ENCODE measurements at regions not wholly inside any gene's neighbourhood (a gene's known extent, or its start where the extent isn't known, plus 50 kb on each side); places are given as distances from the start of the nearest gene placed in this dataset.

- DNase-seq: no peak
These were observed 89.2 kb upstream of the COL5A2 start for GRCh38 chr2:189268763-189269162.

DNA sequence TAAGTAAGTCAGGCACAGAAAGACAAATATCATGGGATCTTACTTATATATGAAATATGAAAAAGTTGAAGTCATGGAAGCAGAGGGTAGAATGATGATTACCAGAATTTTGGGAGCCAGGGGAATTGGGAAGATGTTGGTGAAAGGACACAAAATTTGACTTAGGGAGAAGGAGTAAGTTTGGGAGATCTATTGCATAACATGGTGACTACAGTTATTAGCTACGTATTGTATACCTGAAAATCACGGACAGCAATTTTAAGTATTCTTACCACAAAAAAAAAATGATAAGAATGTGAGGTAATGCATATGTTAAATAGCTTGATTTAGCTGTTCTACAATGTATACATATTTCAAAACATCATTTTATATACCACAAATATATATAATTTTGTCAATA lies 94.2 kb upstream of the COL5A2 start:
- DNase-seq: no peak

DNA sequence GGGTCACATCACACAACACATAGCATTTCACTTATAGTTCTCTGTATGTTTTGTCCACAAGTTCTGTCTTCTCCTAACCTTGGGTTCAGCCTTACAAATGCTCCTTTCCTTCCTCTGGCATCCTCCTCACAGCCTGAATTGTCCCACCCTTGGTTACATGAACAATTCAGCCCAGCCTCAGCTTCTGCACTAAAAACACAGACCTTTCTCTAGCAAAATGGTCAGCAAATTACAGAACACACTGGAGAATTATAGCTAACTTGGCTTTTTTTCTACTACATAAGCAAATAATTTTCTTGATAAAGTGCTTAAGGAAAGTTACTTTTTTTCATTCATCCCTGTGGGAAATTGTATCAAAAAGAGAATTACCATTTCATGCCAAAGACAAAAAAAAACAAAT lies 94.8 kb upstream of the COL5A2 start:
- DNase-seq: no peak

DNA sequence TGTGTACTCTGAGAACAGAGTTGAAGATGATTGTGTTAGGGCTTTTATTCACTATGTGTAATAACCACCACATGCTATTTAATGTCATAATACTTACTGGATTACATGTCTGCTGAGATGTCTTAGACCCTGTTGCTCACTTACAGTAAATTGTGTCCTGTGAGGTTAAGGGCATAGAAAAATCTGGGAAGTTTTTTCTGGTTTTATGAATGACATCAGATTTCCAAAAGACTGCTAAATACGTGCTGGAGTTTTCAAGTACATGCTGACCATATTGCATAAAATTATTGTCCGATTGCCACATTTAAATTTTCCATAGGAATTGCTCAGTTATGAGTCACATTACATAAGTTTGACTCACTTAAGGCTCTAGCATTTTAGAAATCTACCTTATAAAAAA lies 96.7 kb upstream of the COL5A2 start:
- DNase-seq: no peak

DNA sequence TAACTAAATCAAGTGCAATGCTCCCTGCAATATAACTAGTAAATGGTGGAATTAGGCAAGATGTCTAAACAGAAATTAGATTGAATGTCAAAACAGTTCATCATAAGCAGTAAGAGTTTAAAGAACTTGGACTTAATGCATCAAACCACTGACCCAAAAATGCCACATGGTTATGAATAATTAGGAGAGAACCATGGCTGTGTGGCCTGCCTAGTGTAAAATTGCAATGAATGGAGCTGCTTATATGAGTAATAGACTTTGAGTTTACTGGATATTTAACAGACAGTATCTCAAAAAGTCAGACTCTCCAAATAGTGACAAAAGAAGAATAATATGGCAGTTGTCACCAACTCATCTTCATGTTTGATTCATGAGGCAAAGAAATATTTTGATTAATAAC lies 101.6 kb upstream of the COL5A2 start:
- no peak for DNase-seq

- no peak for DNase-seq
These were observed 105.8 kb upstream of the COL5A2 start for GRCh38 chr2:189285349-189285748.

DNA sequence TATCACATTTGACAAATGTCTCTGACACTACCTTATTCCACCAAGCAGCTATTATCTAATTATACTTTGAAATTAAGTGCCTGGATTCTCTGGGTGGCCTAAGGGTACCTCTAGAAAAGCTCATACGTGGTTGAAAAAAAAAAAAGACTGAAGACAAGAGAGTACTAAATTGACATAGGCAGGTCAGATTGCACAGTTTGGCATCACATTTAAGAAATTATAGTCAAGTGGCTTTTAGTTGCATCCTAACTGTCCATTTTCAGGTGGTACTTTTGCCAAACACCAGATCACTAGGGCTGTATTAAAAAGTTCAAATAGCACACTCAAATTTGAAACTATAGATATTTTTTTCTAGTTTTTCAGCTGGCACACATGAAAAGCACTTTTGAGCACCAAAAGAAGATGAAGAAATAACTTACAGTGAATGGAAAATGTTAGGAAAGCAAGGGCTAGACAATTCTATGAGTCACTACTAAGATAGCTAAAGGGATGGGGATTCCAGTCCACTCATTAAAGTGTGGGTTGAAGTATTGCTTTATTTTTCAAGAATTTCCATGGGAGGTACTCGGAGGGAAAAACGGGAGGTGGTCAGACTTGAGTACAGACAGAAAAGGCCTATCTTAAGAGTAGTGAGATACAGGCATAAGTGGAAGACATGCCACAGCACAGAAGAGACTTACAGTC lies 106.5 kb upstream of the COL5A2 start:
- DNase-seq: no peak

DNA sequence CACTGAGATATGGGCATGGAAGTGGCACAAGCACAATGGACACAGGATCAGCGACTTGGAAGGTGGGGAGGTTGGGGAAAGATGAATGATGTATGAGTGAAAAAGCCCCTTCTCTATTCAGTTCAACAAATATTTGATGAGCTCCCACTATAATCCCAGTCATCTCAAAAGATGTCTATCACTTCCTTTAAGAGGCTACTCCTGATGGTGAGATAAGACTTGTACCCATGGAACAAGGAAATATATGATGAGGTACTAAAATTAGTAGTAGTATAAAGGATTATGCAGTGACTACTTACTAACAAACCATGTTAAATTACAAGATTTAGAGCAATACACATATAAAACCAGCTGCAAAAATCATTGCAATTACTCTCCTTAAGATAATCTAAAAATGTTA lies 107.8 kb upstream of the COL5A2 start:
- DNase-seq: no peak

DNA sequence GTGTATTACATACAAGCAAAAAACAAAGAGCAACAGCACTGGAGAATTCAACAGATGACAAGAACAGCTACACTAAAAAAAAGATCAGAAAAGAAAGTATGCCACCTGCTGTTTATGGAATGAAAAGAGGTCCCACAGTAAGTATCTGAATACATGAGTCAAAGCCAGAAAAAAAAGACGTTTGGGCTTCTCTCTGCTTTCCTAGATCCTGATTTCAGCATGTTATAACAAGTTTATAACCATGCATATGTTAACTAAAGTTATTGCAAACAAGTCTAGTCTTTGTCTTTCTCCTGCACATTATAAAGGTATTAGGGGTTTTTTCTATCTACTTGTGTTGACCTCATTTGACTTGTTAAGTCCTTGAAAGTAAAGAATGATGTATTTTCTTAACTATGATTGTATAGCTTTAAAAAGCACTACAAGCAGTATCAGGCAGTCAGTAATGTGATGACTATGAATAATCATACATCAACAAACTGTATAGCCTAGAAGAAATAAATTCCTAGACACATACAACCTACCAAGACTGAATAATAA lies 108.5 kb upstream of the COL5A2 start:
- peak; percentile 40 for DNase-seq

DNA sequence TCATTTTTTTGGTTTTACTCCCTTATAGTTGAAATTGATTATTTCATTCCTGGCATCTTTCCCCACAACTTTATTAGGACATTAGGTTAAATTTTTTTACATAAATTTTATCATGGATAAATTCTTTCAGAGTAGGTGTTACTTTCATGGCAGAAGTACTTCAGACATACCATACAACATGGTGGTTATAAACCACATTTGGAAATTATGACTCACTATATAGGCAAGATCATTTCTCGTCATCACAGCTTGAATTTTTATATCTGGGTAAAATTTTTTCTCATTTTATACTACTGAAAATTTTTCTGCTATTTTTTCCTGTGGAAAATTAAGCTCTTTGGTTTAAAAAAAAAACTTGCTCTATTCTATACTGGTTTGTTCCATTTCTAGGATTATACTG lies 111.9 kb upstream of the COL5A2 start:
- no peak for DNase-seq

GRCh38 chr2:189293164-189293563 lies 113.6 kb upstream of the COL5A2 start:
- no peak for DNase-seq

GRCh38 chr2:189297446-189297845 lies 117.9 kb upstream of the COL5A2 start:
- no peak for DNase-seq

- no peak for DNase-seq
These were observed 118.5 kb upstream of the COL5A2 start for GRCh38 chr2:189298038-189298437.

DNA sequence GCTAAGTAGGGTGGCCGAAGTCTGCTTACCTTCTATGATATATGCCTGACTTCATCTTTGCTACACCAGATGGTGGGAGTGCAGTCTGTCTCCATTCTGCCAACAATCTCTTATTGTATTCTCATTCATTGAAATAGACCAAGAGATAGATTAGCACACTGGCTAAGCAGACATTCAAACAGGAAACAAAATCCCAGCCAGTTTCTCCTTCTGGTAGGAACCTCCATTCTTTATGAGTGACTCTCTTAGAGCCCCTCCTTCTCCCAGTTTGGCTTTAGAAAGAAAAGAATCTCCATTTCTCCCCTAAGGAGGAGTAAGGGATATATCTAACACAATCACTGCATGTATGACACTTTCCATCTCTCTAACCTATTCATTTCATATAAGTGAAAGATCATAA lies 118.9 kb upstream of the COL5A2 start:
- DNase-seq: no peak

GRCh38 chr2:189299974-189300373 lies 120.4 kb upstream of the COL5A2 start:
- no peak for DNase-seq

GRCh38 chr2:189300916-189301315 lies 121.4 kb upstream of the COL5A2 start:
- DNase-seq: no peak

DNA sequence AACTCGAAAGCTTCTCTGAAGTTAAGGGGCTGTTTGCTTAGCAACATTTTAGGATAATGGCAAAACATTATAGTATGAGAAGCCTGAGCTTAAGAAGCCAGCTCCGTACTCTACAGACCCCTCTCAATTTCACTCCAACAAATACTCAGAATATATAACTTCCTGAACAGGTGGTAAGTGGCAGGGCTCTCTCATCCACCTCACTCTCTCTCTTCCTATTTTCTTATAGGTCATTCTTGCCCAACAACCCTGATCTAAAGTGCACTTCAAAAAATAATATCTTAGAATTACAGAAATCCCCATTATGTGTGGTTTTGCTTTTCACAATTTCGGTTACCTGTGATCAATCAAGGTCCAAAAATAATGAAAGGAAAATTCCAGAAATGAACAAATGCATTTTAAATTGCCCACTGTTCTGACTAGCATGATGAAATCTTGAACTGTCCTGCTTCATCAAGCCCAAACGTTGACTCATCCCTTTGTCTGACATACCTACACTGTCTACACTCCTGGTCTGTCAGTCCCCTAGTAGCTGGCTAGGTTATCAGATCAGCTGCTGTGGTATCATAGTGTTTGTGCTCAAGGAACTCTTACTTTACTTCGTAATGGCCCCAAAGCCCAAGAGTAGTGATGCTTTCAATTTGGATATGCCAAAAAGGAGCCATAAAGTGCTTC lies 122.8 kb upstream of the COL5A2 start:
- DNase-seq: no peak

DNA sequence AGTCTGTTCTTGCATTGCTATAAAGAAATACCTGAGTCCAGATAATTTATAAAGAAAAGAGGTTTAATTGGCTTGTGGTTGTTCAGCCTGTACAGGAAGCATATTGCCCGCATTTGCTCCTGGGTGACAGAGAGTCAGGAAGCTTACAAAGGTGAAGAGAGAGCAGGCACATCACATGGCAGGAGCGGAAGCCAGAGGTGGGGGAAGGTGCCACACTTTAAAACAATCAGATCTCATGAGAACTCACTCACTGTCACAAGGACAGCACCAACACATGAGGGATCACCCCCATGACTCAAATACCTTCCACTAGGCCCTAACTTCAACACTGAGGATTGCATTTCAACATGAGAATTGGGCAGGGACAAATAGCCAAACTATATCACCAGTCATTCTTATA lies 124.8 kb upstream of the COL5A2 start:
- DNase-seq: no peak

DNA sequence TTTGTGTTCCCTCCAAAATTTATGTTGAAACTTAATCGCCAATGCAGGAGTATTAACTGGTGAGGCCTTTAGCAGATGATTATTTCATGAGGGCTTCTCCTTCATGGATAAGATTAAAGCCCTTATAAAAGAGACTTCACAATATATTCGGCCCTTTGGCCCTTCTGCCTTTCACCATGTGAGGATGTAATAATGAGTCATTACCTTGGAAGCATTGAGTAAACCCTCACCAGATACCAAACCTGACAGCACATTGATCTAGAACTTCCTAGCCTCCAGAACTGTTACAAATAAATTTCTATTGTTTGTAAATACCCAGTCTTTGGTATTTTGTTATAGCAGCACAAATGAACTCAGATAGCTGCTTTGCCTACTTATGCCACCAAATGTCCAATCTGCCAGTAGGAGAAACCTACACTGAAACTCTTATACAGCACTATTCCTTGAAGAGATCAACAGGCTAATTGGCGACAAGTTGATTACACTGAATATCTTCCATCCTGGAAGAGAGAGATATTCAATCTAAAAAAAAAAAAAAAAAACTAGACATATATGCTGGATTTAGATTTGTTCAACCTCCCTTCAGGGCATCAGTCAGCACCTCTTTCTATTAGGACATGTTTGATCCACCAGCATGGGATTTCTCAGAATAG lies 125.9 kb upstream of the COL5A2 start:
- no peak for DNase-seq

- DNase-seq: no peak
These were observed 127.0 kb upstream of the COL5A2 start for GRCh38 chr2:189306525-189306924.

DNA sequence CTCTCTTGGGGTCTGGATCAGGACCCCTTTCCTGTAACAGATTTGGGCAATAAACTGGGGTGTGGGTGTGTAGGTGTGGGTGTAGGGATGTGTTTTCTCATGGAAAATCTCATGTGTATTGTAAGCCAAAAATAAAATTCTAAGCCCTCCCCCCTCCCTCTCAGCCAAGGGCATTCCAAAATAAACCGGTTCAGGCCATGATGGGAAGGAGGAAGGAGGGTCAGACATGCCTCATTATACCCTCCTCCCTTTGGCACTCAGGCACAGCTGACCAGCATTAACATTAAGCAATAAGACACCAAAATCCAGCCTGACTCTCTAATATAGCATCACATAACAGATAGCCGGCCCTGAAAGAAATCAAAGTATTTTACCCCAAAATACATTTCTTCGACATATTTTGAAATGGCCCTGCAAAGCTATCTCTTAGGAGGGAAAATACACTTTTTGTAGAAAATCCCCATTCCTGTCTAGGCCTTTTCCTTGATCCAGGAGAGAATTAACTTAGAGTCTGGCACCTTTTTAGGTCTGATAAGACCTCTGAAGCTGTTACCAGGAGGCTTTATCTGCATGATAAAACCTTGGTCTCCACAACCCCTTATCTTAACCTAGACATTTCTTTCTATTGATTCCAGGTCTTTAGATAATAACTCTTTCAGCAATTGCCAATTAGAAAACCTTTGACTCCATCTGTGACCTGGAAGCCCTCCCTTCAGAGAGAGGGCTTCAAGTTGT lies 128.7 kb upstream of the COL5A2 start:
- DNase-seq: no peak

GRCh38 chr2:189309331-189309730 lies 129.8 kb upstream of the COL5A2 start:
- peak; percentile 13 for DNase-seq

DNA sequence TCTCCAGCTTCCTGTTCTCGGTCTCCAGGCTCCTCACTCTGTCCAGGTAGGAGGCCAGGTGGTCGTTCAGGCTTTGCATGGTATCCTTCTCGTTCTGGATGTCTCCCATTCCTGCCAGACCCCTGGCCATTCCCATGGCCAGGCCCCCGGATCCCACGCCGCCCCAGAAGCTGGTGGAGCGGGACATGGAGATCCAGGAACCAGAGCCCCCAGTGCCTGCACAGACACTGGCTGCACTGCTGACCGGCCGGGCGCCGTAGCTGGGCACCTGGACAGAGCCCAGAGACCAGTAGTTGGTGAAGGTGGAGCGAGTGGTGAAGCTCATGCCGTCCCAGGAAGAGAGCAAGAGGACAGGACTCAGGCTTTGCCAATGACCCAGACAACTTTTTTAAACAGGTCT lies 129.1 kb upstream of the WDR75 start:
- DNase-seq: no peak

DNA sequence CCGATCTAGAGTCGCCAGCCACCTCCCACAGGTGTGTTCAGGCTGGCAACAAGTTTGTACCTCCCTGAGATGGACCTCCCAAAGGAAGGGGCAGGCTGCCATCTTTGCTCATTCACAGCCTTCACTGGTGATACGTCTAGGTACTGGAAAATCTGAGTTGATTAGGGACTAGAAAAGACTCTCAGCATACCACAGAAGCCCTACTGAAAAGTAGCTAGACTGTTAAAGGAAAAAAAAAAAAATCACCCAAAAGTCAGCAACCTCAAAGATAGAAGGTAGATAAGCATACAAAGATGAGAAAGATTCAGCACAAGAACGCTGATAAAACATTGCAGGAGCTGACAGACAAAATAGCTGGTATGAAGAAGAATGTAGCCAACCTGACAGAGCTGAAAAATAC lies 128.6 kb upstream of the WDR75 start:
- no peak for DNase-seq
